Ovary (tissue), 3 donors: ENCODE measurements at regions not wholly inside any gene's neighbourhood (a gene's known extent, or its start where the extent isn't known, plus 50 kb on each side); places are given as distances from the start of the nearest gene placed in this dataset.

Source experiments
- CTCF ChIP-seq, 3 donors: fragments of 450-650 bp in 2 of 3; fragments of 200-600 bp in 1 of 3; IDR thresholded peaks; one replicate each; pipeline versions ENCODE4 v1.5.1 to v1.8.0; 2016 to 2022; ENCODE audit warnings: antibody characterized with exemption in 3 of 3, mild to moderate bottlenecking in 1 of 3
- POLR2A ChIP-seq: fragments of 450-650 bp; IDR thresholded peaks from one replicate; pipeline ENCODE4 v1.6.1; 2017; ENCODE audit warnings: antibody characterized with exemption, mild to moderate bottlenecking, moderate library complexity
- donor health status: DM: no; HTN: no; CAD: no.

GRCh38 chr1:201595381-201595780 is 56.5 kb downstream of the NAV1 start:
- TF ChIP-seq CTCF (IDR thresholded peaks at IDR 0.05) (no peak), POLR2A (no peak)
